Middle frontal gyrus (tissue), 1 donor: ENCODE measurements at regions not wholly inside any gene's neighbourhood (a gene's known extent, or its start where the extent isn't known, plus 50 kb on each side); places are given as distances from the start of the nearest gene placed in this dataset.
"Not testable (repeated sequence)": the region's sequence is repeated elsewhere in the genome, so short reads cannot be mapped to it uniquely, and the experiment has no call there.

Source experiments
- DNase-seq: peaks from one replicate; pipeline ENCODE4 v3.0.0-alpha.2; 2015; ENCODE audit warnings: low spot score; ENCODE audit errors: extremely low spot score

DNA sequence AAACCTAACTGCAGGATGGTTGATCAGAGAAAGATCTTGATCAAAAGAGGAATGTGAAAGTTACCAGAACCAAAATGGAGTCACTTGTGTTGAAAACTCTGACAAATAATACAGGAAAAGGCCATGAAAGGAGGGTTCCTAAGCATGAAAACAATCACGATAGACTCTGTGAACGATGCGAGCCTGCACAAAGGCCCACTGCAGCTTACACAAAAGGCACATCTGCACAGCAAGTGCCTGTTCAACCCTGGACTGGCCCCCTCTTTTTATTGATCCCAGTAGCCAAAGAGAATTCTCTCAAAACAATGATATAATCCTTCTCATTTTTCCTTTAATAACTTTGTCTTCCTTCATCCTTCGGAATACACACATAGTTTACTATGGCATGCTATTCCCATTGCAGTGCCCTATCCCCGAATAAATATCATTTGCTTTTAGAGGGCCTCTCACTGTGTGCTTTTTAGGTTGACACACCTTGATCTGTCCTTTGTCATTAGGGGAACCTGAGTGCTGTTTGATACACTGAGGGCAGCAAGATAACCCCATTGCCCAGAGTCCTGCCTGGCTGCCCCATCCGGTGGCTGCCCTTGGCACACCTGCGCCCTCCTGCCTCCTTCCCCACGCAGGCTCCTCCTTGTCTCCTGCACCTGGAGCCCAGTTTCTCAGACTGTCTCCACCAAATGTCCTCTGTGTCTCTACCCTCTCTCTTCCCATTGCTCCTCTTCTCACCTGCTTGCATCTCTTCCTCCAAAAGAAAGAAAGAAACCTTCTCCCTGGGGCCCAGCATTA lies 98.3 kb upstream of the FRMD1 start:
- no peak for DNase-seq

DNA sequence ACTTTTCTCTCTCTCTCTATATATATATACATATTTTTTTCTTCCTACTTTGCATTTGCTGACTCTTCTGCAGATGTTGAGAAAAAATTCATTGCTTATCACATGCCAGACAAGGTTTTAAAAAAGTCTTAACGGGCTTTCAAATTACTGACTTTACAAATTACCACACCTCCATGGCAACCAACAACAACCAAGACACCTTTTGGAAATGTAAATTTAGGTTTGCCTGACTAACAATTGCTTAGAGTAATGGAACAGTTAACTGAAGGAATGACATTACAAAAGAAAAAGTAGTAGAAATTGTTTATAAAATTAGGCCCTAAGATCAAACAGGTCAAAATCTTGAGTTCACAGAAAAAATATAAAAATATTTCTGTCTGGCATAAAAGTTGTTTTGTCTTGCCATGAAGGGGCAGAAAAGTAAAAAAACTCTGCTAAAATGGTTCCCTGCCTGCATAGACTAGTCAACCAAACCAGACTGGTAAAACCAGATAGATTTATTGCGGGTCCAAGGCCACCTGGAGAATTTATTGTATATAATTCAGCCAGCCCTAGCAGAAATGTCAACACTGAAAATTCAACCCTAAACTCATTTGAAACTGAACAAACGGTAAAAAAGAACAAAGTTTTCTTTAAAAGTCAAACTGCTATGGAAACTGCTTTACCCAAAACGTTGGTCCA lies 92.8 kb upstream of the FRMD1 start:
- no peak for DNase-seq

DNA sequence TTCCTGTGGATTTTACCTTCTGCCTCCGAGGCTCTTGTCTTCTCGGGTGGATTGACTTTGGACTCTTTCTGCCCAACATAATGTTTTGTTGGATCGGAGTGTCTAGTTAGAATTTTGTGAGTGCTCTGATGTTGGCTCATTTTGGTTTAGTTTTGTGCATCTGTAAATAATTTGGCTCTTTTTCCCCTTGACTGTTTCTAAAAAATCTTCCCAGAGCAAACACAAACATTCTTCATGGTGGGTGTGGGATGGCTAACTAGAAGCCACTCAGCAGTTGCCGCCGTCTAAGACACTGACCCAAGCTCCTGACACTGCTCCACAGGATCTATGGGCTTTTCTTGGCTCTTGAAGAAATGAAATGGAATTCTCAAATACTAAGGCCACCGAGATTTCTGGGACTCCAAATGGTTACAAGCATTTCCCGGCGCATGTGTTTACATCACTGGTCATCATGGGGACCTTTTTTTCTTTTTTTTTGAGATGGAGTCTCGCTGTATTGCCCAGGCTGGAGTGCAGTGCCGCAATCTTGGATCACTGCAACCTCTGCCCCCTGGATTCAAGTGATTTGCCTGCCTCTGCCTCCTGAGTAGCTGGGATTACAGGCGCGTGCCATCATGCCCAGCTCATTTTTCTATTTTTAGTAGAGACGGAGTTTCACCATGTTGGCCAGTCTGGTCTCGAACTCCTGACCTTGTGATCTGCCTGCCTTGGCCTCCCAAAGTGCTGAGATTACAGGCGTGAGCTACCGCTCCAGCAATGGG lies 92.0 kb upstream of the FRMD1 start:
- no peak for DNase-seq

DNA sequence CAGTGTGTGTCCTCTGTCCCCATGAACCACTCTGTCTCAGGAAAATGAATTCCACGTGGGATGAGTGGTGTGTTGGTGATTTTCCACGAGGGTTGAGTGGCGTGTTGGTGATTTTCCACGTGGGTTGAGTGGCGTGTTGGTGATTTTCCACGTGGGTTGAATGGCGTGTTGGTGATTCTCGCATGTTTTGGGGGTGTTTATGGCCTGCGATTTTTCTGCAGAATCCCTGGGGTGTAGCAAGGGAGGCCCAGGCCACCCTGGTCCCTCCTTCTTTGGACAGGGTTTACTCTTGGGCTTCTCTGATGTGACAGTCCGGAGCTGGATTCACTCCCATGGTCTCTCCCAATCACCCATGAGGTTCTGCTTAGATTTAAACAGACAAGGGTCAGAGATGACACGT lies 90.6 kb upstream of the FRMD1 start:
- DNase-seq, result no peak

DNA sequence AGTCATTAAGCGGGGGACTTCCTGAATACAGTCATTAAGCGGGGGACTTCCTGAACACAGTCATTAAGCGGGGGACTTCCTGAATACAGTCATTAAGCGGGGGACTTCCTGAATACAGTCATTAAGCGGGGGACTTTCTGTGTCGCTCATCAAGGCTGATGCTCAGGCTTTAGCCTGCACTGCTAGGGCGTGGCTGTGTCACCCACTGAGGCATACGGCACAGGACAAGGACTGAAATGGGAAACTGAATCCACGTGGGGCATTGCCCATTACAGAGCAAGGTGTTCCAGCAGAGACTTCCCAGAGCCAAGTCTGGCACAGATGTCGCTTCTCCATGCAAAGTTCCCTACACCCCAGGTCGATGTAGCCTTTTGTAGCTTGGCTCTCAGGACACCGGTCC lies 89.9 kb upstream of the FRMD1 start:
- not testable (repeated sequence) for DNase-seq

DNA sequence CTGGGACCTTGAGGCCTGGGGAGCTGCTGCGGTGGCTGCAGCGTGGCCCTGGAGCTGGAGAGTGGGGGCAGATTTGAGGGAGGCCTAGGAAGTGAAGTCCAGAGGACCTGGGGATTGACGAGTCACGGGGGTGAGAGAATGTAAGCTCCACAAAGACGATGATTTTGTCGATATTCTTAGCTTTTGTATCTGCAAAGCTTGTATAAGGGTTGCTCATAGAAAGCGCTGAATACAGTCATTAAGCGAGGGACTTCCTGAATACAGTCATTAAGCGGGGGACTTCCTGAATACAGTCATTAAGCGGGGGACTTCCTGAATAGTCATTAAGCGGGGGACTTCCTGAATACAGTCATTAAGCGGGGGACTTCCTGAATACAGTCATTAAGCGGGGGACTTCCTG lies 89.3 kb upstream of the FRMD1 start:
- not testable (repeated sequence) for DNase-seq

DNA sequence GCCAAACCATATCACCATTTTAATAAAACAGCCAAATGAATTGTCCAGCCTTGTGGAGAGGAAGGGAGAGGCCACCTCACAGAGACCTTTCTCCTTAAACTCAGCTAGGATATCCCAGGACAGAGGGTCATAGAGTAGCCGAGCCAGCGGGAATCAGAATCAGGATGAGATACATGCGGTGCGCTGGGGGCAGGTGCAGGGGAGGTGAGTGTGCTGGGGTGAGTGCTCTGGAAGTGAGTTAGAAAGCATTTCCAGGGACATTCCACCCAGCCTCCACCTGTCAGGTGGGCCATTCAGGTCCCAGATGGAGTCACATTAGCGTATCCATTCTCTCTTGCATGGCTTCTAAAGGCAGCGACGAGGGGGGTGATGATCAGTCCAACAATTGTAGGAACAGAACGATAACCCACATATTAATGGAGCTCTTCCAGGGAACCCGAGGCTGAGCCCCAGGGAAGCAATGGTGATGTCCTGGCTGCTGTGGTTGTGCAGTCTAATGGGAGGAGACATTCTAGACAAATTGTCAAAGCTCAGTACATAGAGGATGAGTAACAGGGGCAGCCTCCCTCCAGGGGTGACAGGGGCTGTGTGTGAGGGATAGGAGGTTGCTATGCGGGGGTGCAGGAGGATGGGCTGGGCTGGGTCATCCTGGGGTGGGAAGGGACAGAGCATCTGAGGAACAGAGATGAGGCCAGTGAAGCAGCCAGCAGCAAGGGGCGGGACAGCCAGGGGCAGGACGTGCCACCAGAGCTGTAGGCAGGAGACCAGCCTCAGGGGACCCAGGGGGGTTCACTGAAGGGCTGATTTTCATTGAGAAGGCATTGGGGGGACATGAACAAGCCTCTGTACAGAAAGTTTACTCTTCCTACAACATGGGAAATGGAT lies 88.7 kb upstream of the FRMD1 start:
- DNase-seq, result no peak

DNA sequence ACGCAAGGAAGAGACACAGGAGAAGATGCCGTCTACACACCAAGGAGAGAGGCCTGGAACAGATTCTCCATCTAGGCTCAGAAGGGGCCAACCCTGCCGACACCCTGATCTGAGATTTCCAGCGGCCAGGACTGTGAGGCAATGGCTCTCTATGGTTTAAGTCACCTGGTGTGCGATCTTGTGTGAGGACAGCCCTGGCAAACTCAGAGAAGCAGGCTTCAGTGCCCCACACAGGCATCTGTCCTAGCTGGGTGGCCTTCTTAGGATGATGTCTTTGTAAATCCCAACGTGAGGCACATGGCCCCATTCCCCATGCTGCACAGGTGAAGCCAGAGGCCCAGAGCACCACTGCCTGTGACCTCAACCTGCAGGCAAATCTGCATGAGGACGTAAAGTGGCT lies 87.6 kb upstream of the FRMD1 start:
- DNase-seq, result no peak

DNA sequence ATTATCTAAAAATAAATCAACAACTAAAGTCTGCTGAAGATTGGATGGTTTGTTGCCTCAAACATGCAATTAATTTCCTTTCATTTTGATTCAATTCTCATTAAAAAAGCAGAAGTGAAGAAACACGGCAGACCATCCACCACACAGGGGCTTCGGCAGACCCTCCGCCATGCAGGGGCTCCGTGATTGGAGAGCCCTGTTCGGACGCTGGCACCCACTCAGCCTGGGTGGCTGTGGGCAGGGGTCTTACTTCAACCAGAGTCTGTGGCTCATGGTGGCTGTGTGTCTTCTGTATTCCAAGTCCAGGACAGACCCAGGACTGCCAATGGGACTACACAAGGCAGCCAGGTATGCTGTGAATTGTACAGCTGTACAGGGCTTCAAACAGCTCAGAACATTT lies 86.9 kb upstream of the FRMD1 start:
- DNase-seq, result no peak

DNA sequence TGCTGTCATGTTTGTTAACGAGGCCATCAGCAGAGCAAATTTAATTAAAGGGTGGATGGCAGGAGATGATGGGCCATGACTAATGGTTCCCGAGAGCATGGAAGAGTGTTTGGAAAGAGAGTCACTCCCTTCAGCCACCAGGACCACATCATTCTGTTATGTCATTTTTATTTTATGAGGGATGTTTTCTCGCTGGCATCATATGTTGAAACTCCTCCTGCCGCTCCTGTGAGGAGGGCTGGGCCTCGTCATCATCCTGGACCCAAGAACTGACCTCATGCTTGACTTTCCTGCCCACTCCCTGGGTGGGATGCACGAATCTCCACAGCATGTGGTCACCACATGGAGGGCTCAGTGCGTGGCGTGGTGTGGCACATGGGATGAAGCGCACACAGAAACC lies 86.4 kb upstream of the FRMD1 start:
- DNase-seq, result no peak

DNA sequence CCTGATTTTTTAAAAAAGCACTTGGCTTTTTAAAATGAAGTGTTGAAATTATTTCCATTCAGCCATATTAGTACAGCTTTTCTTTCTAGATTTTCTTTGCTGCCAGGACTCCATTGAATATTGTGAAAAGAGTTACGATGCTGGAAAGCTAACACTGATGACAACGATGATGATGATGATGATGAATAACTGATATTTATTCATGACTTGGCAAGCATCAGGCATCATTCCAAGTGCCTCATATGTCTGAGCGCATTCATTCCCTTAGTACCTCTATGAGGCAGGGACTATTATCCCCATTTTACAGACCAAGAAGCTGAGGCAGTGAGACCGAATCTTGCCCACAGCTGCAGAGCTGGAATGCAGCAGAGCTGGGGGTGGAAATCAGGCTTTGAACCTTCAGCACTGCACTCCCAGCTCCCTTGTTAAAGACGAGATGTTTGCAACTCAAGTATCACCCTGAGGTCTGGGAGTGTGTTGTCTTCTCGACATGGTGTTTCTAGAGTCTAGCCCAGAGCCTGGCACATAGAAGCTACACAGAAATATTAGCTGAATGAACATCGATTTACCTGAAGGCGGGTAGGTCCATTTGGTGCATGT lies 85.5 kb upstream of the FRMD1 start:
- DNase-seq, result no peak

DNA sequence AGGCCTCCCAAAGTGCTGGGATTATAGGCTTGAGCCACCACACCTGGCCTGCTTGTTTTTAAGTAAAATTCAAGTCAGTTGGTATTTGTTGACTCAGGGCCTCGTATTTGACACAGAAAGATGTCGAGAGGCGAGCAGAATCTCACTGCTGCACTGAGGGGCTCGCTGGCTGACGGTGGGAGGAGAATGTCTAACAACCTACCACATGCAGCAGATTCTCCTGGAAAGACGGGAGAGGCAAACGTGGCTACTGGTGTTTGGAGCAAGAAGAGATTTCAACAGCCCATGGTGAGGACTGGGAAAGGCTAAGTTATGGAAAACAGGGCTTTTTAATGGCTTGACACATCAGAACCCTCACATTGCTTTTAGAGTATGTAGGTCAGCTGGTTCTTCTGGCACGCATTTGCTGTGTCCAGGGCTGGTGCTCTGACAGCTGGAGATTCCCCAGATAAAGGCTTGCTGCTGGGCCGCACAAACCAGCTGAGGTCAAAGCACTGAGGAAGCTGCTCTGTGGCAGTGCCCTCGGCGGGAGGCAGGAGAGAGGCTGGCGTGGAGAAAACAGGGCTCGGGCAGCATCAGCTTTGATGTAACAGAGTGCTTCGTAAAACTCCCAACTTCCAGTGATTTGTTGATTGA lies 84.2 kb upstream of the FRMD1 start:
- no peak for DNase-seq

DNA sequence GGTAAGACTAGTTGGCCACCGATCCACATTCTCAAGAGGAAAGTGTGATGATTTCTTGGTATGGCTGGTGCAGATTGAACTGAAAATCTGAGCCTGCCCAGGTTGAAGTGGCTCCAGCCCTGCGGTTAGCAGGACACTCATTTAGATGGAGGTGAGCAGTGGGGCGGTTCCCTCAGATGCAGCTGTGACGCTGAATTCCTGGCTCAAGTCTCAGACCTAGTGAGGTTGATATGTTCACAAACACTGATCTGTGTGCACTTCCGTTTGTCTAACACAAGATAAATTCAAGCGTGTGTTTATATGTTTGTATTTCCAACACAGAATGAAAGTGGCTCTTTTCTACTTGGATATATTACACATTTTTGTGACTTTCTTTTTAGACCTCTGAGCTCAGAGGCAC lies 83.4 kb upstream of the FRMD1 start:
- DNase-seq, result no peak

DNA sequence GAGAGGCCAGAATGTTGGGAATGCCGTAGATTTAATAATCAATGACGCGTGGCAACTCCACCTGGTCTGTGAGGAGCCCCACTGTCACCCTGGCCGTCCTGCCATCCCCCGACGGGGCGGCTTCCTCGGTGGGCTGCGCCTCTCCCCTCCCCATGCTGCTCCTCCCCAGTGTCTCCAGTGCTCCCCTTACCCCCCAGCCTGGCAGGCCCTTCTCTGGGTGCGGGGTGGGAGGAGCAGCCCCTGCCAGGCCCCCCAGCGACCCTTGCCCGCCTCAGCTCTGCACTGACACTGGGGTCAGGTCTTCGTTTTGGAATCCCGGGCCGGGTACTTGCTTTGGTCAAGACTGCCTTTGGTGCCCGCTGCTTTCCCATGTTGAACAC lies 82.3 kb upstream of the FRMD1 start:
- no peak for DNase-seq

DNA sequence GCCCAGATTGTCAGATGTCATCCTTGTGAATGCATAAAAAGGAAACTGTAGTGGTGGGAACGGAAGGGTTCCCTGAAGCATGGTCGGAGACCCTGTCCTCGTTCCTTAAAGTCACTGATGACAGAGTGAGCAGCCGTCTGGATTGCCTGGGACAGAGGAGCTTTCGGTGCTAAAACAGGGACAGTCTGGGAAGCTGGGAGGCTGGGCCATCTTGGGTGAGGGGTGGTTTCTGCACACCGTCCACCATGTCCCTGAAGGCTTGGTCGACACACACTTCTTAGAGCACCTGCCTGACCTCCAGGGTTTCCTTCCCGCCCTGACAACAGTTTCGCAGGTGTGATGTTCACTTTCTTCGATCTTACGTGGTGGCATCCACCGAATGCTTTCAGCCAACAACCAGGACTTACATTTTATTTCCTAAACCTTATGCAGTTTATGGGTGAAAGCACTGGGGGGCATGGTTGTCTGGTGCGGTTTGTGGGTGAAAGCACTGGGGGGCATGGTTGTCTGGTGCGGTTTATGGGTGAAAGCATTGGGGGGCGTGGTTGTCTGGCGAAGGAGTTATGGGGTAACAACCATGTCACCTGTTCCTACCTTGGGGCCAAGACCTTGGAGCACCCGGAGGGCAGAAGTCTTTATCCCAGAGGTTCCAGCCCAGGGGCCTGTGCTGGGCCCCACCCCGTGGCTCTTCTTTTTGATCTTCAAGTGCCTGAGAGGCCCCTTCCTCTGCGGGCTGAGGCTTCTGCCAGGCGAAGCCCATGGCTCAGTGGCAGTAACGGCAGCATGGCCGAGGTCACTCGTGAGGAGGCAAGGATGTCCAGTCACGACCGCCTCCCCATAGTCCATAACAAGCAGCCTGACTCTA lies 81.7 kb upstream of the FRMD1 start:
- DNase-seq, result no peak

DNA sequence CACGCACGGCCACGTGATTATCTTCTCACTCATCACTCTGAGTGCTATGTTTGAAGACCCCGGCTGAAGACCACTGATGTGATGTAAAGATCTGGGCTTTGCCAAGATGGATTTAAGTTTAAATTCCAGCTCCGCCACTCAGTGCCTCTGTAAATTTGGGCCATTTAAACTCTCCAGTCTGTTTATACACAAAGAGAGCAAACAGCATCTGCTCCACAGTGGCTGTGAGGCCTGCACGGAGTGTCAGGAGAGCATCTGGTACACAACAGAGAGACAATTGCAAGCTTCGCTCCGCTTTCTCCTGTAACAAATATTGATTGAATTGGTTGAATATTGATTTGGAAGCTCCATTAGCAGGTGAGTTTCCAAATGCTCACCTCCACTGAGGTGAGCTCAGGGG lies 80.5 kb upstream of the FRMD1 start:
- DNase-seq, result no peak

DNA sequence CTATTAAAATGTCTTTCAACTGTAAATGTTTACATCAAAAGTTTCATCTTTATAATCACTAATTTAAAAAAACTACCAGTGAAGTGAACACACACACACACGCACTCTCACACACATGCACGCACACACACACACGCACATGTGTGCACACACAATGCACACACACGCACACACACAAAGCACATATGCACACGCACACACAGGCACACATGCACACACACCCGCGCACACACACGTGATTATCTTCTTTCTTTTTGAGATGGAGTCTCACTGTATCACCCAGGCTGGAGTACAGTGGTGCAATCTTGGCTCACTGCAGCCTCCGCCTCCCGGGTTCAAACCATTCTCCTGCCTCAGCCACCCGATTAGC lies 80.0 kb upstream of the FRMD1 start:
- no peak for DNase-seq

DNA sequence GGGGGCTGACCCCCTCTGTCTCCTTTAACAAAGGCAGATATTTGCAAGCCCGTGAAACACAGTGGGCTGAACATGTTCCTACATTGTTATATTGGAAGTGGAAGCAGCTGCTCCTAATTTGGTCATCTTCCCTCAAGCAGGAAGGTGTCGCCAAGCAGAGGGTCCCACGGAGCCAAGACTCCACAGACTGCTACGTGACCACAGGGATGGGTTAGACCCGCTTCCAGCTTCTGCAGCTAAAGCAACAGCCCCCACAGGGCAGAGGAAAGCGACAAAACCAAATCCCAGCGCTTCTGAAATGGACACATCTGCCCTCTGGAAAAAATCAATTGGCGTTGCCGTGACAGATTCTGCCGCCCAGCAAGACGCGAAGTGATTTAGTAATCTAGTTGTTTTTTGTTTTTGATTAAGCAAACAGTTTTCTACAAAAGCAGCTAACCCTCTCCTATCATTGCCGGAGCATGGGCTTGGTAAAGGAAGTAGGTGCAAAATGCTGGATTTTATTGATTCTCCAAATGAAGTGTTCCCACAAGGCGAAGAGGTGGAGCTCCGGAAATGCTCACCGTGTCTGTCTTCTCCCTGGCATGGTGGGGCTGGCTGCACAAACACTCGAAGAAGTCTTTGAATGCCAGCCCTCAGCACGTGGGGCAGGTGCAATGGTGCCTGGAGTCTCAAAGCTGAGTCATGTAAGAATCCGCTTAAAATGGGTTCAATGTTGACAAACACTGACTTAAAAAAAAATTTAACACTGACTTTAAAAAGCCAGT lies 79.4 kb upstream of the FRMD1 start:
- DNase-seq, result no peak
